ENCODE measurements at regions not wholly inside any gene's neighbourhood (a gene's known extent, or its start where the extent isn't known, plus 50 kb on each side); places are given as distances from the start of the nearest gene placed in this dataset.

- TF ChIP-seq CTCF (IDR thresholded peaks at IDR 0.05) (no peak), POLR2A (IDR thresholded peaks at IDR 0.05) (no peak), POLR2AphosphoS5 (IDR thresholded peaks at IDR 0.05) (no peak)
These were observed 203.9 kb upstream of the CDH9 start for GRCh38 chr5:27242258-27242626.
